ENCODE measurements at regions not wholly inside any gene's neighbourhood (a gene's known extent, or its start where the extent isn't known, plus 50 kb on each side); places are given as distances from the start of the nearest gene placed in this dataset.

DNA sequence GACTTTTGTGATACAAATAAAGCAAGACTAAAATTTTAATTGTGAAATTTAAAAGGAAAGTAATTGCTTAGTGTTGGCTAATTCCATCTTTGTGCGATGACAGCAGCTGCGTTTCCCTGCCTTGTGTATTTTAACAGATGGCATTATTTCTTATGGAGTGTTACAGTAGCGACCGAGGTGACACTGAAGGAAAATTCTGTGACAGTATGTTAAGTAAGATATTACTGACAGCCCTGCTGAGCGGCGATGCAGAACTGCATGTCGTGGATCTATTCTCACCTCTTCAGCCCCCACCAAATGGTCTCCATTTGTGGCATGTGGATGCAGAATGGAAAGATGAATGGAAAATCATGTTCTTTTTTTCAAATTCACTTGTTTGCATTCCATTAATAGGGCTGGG, 289.4 kb downstream of the RNF144B start:
- TF ChIP-seq, protein P1, sequence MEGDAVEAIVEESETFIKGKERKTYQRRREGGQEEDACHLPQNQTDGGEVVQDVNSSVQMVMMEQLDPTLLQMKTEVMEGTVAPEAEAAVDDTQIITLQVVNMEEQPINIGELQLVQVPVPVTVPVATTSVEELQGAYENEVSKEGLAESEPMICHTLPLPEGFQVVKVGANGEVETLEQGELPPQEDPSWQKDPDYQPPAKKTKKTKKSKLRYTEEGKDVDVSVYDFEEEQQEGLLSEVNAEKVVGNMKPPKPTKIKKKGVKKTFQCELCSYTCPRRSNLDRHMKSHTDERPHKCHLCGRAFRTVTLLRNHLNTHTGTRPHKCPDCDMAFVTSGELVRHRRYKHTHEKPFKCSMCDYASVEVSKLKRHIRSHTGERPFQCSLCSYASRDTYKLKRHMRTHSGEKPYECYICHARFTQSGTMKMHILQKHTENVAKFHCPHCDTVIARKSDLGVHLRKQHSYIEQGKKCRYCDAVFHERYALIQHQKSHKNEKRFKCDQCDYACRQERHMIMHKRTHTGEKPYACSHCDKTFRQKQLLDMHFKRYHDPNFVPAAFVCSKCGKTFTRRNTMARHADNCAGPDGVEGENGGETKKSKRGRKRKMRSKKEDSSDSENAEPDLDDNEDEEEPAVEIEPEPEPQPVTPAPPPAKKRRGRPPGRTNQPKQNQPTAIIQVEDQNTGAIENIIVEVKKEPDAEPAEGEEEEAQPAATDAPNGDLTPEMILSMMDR (IDR thresholded peaks at IDR 0.05; ENCODE audit: extremely low read depth in 1 of 2, insufficient read depth in 1 of 2, low read depth in 1 of 2, low read length in 2 of 2): no peak
- TF ChIP-seq EZH2 (IDR thresholded peaks at IDR 0.05; ENCODE audit: borderline replicate concordance, low read depth, low read length, severe bottlenecking) (no peak), POLR2AphosphoS5 (IDR thresholded peaks at IDR 0.05; ENCODE audit: insufficient read depth, low read depth, low read length) (no peak), POLR2A (IDR thresholded peaks at IDR 0.05; ENCODE audit: low read depth, low read length) (no peak), FOS (IDR thresholded peaks at IDR 0.05; ENCODE audit: borderline replicate concordance, insufficient read depth, low read length) (no peak)

Data from endothelial cell of umbilical vein (primary cell).